ENCODE measurements at regions not wholly inside any gene's neighbourhood (a gene's known extent, or its start where the extent isn't known, plus 50 kb on each side); places are given as distances from the start of the nearest gene placed in this dataset.

- TF ChIP-seq USF2 (CRISPR knock-in tag; IDR thresholded peaks at IDR 0.05) = no peak
- TF ChIP-seq, protein P1, sequence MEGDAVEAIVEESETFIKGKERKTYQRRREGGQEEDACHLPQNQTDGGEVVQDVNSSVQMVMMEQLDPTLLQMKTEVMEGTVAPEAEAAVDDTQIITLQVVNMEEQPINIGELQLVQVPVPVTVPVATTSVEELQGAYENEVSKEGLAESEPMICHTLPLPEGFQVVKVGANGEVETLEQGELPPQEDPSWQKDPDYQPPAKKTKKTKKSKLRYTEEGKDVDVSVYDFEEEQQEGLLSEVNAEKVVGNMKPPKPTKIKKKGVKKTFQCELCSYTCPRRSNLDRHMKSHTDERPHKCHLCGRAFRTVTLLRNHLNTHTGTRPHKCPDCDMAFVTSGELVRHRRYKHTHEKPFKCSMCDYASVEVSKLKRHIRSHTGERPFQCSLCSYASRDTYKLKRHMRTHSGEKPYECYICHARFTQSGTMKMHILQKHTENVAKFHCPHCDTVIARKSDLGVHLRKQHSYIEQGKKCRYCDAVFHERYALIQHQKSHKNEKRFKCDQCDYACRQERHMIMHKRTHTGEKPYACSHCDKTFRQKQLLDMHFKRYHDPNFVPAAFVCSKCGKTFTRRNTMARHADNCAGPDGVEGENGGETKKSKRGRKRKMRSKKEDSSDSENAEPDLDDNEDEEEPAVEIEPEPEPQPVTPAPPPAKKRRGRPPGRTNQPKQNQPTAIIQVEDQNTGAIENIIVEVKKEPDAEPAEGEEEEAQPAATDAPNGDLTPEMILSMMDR (IDR thresholded peaks at IDR 0.05) = no peak
- TF ChIP-seq E2F4 (CRISPR knock-in tag; IDR thresholded peaks at IDR 0.05; ENCODE audit: borderline replicate concordance, low read depth) = no peak
- no peak for TF ChIP-seq ATF6 (CRISPR knock-in tag; IDR thresholded peaks at IDR 0.05)
- no peak for TF ChIP-seq JAZF1 (CRISPR knock-in tag; IDR thresholded peaks at IDR 0.05)
- TF ChIP-seq, protein P2, sequence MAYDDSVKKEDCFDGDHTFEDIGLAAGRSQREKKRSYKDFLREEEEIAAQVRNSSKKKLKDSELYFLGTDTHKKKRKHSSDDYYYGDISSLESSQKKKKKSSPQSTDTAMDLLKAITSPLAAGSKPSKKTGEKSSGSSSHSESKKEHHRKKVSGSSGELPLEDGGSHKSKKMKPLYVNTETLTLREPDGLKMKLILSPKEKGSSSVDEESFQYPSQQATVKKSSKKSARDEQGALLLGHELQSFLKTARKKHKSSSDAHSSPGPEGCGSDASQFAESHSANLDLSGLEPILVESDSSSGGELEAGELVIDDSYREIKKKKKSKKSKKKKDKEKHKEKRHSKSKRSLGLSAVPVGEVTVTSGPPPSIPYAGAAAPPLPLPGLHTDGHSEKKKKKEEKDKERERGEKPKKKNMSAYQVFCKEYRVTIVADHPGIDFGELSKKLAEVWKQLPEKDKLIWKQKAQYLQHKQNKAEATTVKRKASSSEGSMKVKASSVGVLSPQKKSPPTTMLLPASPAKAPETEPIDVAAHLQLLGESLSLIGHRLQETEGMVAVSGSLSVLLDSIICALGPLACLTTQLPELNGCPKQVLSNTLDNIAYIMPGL (CRISPR knock-in tag; IDR thresholded peaks at IDR 0.05) = no peak
- no peak for TF ChIP-seq SP1 (CRISPR knock-in tag; conservative IDR thresholded peaks at IDR 0.05)
Measured at GRCh38 chr1:5647234-5647633, 345.0 kb downstream of the NPHP4 start.

Data from WTC11 (cell line).